ENCODE measurements at regions not wholly inside any gene's neighbourhood (a gene's known extent, or its start where the extent isn't known, plus 50 kb on each side); places are given as distances from the start of the nearest gene placed in this dataset.

- H3K4me2 ChIP-seq (ENCODE audit: low read depth, low read length, poor library complexity, severe bottlenecking), result no peak overlapping the region
- TF ChIP-seq CTCF (conservative IDR thresholded peaks at IDR 0.05; ENCODE audit: low read length) (no peak), EZH2phosphoT487 (IDR thresholded peaks at IDR 0.05; ENCODE audit: borderline replicate concordance) (no peak)
- H3K9ac ChIP-seq (ENCODE audit: low read depth, low read length, poor library complexity, severe bottlenecking), result no peak overlapping the region
- H3K9me3 ChIP-seq (ENCODE audit: insufficient read depth, low read depth, low read length), result no peaks in the 10 kb centered on the region
- H3F3A ChIP-seq (ENCODE audit: low read depth), result no peaks in the 10 kb centered on the region
- no peaks in the 10 kb centered on the region for H4K20me1 ChIP-seq (ENCODE audit: insufficient read depth, low read length, poor library complexity, severe bottlenecking)
- no peaks in the 10 kb centered on the region for H3K9me2 ChIP-seq (replicated peaks; ENCODE audit: low read depth, low read length)
- H3K79me2 ChIP-seq (ENCODE audit: insufficient read depth, low read length), result no peaks in the 10 kb centered on the region
- H3K36me3 ChIP-seq (ENCODE audit: insufficient read depth, low read length), result no peaks in the 10 kb centered on the region
- H2AFZ ChIP-seq (ENCODE audit: low read length), result no peak overlapping the region
- H3K27me3 ChIP-seq (ENCODE audit: insufficient read depth, low read length, poor library complexity, severe bottlenecking), result no peaks in the 10 kb centered on the region
- H3K4me3 ChIP-seq (ENCODE audit: low read length, poor library complexity, severe bottlenecking), result no peak overlapping the region
- H3K4me1 ChIP-seq (ENCODE audit: insufficient read depth, low read length, poor library complexity, severe bottlenecking), result no peaks in the 10 kb centered on the region
Measured at GRCh38 chr1:116855191-116855619, 54.5 kb upstream of the PTGFRN start.

GRCh38 chr1:116855773-116856201, 53.9 kb upstream of the PTGFRN start:
- no peak overlapping the region for H3K4me3 ChIP-seq (ENCODE audit: low read length, poor library complexity, severe bottlenecking)
- no peaks in the 10 kb centered on the region for H3K9me3 ChIP-seq (ENCODE audit: insufficient read depth, low read depth, low read length)
- H2AFZ ChIP-seq (ENCODE audit: low read length), result no peak overlapping the region
- no peak for TF ChIP-seq CTCF (conservative IDR thresholded peaks at IDR 0.05; ENCODE audit: low read length)
- TF ChIP-seq EZH2phosphoT487 (IDR thresholded peaks at IDR 0.05; ENCODE audit: borderline replicate concordance), result no peak
- no peaks in the 10 kb centered on the region for H3K9me2 ChIP-seq (replicated peaks; ENCODE audit: low read depth, low read length)
- no peak overlapping the region for H3K9ac ChIP-seq (ENCODE audit: low read depth, low read length, poor library complexity, severe bottlenecking)
- no peaks in the 10 kb centered on the region for H3K36me3 ChIP-seq (ENCODE audit: insufficient read depth, low read length)
- no peaks in the 10 kb centered on the region for H4K20me1 ChIP-seq (ENCODE audit: insufficient read depth, low read length, poor library complexity, severe bottlenecking)
- no peaks in the 10 kb centered on the region for H3K27me3 ChIP-seq (ENCODE audit: insufficient read depth, low read length, poor library complexity, severe bottlenecking)
- H3K79me2 ChIP-seq (ENCODE audit: insufficient read depth, low read length), result no peaks in the 10 kb centered on the region
- H3K4me1 ChIP-seq (ENCODE audit: insufficient read depth, low read length, poor library complexity, severe bottlenecking), result no peaks in the 10 kb centered on the region
- no peaks in the 10 kb centered on the region for H3F3A ChIP-seq (ENCODE audit: low read depth)
- no peak overlapping the region for H3K4me2 ChIP-seq (ENCODE audit: low read depth, low read length, poor library complexity, severe bottlenecking)

GRCh38 chr1:116856312-116856711, 53.4 kb upstream of the PTGFRN start:
- TF ChIP-seq CTCF (conservative IDR thresholded peaks at IDR 0.05; ENCODE audit: low read length), result no peak
- no peak for TF ChIP-seq EZH2phosphoT487 (IDR thresholded peaks at IDR 0.05; ENCODE audit: borderline replicate concordance)
- H3K9me2 ChIP-seq (replicated peaks; ENCODE audit: low read depth, low read length), result no peaks in the 10 kb centered on the region
- no peak overlapping the region for H3K4me2 ChIP-seq (ENCODE audit: low read depth, low read length, poor library complexity, severe bottlenecking)
- H3K9ac ChIP-seq (ENCODE audit: low read depth, low read length, poor library complexity, severe bottlenecking), result no peak overlapping the region
- no peak overlapping the region for H2AFZ ChIP-seq (ENCODE audit: low read length)
- no peak overlapping the region for H3K4me3 ChIP-seq (ENCODE audit: low read length, poor library complexity, severe bottlenecking)
- H3K36me3 ChIP-seq (ENCODE audit: insufficient read depth, low read length), result no peaks in the 10 kb centered on the region
- no peaks in the 10 kb centered on the region for H3F3A ChIP-seq (ENCODE audit: low read depth)
- no peaks in the 10 kb centered on the region for H4K20me1 ChIP-seq (ENCODE audit: insufficient read depth, low read length, poor library complexity, severe bottlenecking)
- H3K79me2 ChIP-seq (ENCODE audit: insufficient read depth, low read length), result no peaks in the 10 kb centered on the region
- H3K27me3 ChIP-seq (ENCODE audit: insufficient read depth, low read length, poor library complexity, severe bottlenecking), result no peaks in the 10 kb centered on the region
- no peaks in the 10 kb centered on the region for H3K4me1 ChIP-seq (ENCODE audit: insufficient read depth, low read length, poor library complexity, severe bottlenecking)
- no peaks in the 10 kb centered on the region for H3K9me3 ChIP-seq (ENCODE audit: insufficient read depth, low read depth, low read length)
